HL-60 (cell line): ENCODE measurements at regions not wholly inside any gene's neighbourhood (a gene's known extent, or its start where the extent isn't known, plus 50 kb on each side); places are given as distances from the start of the nearest gene placed in this dataset.

Source experiments
- POLR2AphosphoS5 ChIP-seq: IDR thresholded peaks from 2 replicates; pipeline ENCODE4 v1.6.1; 2012; ENCODE audit warnings: low read depth
- TF ChIP-seq, protein P1 (sequence below): IDR thresholded peaks from one replicate; pipeline ENCODE4 v1.5.1; 2011; ENCODE audit warnings: low read length, control low read depth, inconsistent platforms; ENCODE audit not compliant: insufficient read depth
- TF ChIP-seq, protein P2 (sequence below): IDR thresholded peaks from 2 replicates; pipeline ENCODE4 v1.6.1; 2012; ENCODE audit warnings: low read depth; ENCODE audit not compliant: insufficient replicate concordance

DNA sequence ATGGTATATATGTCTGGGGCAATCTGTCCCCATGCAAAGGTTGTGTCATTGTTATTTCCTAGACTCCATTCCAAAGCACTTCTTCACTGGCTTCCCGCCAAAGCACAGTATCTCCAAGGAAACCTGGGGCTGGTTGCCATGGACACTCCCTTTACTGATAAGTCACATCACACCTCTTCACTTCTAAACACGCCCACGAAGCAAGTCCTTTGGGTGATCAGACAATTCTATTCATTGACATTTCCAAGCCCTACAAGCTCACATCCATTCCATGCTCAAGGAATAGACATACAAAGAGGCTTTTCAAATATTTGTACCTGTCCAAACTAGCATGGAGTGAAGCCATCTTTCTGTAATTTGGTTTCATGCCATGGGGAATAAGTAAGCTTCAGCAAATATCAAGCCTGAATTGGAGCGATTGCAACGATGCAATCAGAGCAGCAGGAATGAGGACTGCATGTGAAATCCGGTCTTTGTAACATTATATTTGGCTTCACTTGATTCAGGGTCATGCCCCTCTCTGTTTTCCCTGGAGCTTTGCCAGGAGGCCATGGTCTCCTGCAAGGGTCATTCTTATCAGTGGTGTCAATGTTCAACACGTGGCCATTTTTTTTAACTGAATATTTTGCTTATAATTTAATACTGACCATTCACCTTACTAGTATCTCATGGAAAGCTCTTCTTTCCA is 201.6 kb upstream of the TMC3 start:
- TF ChIP-seq, protein P1, sequence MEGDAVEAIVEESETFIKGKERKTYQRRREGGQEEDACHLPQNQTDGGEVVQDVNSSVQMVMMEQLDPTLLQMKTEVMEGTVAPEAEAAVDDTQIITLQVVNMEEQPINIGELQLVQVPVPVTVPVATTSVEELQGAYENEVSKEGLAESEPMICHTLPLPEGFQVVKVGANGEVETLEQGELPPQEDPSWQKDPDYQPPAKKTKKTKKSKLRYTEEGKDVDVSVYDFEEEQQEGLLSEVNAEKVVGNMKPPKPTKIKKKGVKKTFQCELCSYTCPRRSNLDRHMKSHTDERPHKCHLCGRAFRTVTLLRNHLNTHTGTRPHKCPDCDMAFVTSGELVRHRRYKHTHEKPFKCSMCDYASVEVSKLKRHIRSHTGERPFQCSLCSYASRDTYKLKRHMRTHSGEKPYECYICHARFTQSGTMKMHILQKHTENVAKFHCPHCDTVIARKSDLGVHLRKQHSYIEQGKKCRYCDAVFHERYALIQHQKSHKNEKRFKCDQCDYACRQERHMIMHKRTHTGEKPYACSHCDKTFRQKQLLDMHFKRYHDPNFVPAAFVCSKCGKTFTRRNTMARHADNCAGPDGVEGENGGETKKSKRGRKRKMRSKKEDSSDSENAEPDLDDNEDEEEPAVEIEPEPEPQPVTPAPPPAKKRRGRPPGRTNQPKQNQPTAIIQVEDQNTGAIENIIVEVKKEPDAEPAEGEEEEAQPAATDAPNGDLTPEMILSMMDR, result no peak
- TF ChIP-seq, protein P2, sequence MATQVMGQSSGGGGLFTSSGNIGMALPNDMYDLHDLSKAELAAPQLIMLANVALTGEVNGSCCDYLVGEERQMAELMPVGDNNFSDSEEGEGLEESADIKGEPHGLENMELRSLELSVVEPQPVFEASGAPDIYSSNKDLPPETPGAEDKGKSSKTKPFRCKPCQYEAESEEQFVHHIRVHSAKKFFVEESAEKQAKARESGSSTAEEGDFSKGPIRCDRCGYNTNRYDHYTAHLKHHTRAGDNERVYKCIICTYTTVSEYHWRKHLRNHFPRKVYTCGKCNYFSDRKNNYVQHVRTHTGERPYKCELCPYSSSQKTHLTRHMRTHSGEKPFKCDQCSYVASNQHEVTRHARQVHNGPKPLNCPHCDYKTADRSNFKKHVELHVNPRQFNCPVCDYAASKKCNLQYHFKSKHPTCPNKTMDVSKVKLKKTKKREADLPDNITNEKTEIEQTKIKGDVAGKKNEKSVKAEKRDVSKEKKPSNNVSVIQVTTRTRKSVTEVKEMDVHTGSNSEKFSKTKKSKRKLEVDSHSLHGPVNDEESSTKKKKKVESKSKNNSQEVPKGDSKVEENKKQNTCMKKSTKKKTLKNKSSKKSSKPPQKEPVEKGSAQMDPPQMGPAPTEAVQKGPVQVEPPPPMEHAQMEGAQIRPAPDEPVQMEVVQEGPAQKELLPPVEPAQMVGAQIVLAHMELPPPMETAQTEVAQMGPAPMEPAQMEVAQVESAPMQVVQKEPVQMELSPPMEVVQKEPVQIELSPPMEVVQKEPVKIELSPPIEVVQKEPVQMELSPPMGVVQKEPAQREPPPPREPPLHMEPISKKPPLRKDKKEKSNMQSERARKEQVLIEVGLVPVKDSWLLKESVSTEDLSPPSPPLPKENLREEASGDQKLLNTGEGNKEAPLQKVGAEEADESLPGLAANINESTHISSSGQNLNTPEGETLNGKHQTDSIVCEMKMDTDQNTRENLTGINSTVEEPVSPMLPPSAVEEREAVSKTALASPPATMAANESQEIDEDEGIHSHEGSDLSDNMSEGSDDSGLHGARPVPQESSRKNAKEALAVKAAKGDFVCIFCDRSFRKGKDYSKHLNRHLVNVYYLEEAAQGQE, result no peak
- TF ChIP-seq POLR2AphosphoS5, result no peak
